Adrenal gland (tissue), 5 donors: ENCODE measurements at regions not wholly inside any gene's neighbourhood (a gene's known extent, or its start where the extent isn't known, plus 50 kb on each side); places are given as distances from the start of the nearest gene placed in this dataset.

Experiments
- POLR2A ChIP-seq, 2 donors: fragments of 450-650 bp; IDR thresholded peaks; one replicate each; pipeline ENCODE4 v1.6.1; 2017; ENCODE audit warnings: antibody characterized with exemption in 2 of 2, mild to moderate bottlenecking in 2 of 2, moderate library complexity in 1 of 2
- TF ChIP-seq, protein P1 (sequence below), 6 experiments: fragments of 450-650 bp in 4 of 6; fragments of 200-600 bp in 2 of 6; sonication (generic) in 1 of 6; IDR thresholded peaks; 1 replicate in 5 of 6; 2 replicates in 1 of 6; pipeline versions ENCODE4 v1.5.1 to v1.8.0; 2016 to 2021; ENCODE audit warnings: antibody characterized with exemption in 6 of 6, mild to moderate bottlenecking in 2 of 6, moderate library complexity in 1 of 6
- donor health status: DM: no; HTN: no; CAD: no.

DNA sequence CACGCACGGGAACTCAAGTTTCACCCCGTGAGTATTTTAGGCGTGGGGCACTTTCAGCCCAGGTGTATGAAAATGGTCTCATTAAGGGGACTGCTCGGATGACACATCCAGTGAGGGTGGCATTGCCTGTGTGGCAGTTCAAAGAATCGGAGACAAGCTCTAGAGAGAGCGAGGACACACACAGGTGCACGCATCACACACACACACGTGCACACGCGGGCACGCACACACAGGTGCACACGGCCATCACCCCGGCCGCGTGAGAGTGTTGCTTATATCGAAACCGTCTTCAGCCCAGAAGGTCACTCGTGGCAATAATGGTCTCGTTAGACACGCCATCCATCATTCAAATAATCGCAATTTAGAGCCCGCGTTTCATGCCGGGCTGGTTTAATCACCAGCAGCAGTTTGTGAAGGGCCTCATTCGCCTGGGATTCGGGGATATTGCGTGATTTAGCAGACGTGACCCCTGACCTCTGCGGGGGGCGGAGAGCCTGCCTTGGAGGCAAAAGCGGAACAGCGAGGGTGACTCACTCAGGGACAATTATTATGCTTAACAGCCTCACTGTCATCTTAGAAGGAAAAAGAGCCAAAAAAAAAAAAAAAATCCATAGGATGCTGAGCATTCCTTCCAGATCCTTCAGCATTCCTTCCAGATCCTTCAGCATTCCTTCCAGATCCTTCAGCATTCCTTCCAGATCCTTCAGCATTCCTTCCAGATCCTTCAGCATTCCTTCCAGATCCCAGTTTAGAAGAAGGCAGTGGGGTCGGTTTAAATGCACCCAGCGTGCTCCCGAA, 89.4 kb upstream of the PPP2R3B start:
- TF ChIP-seq, protein P1, sequence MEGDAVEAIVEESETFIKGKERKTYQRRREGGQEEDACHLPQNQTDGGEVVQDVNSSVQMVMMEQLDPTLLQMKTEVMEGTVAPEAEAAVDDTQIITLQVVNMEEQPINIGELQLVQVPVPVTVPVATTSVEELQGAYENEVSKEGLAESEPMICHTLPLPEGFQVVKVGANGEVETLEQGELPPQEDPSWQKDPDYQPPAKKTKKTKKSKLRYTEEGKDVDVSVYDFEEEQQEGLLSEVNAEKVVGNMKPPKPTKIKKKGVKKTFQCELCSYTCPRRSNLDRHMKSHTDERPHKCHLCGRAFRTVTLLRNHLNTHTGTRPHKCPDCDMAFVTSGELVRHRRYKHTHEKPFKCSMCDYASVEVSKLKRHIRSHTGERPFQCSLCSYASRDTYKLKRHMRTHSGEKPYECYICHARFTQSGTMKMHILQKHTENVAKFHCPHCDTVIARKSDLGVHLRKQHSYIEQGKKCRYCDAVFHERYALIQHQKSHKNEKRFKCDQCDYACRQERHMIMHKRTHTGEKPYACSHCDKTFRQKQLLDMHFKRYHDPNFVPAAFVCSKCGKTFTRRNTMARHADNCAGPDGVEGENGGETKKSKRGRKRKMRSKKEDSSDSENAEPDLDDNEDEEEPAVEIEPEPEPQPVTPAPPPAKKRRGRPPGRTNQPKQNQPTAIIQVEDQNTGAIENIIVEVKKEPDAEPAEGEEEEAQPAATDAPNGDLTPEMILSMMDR (IDR thresholded peaks at IDR 0.05) = no peak
- TF ChIP-seq POLR2A (IDR thresholded peaks at IDR 0.05) = no peak
